ENCODE measurements at regions not wholly inside any gene's neighbourhood (a gene's known extent, or its start where the extent isn't known, plus 50 kb on each side); places are given as distances from the start of the nearest gene placed in this dataset.

DNA sequence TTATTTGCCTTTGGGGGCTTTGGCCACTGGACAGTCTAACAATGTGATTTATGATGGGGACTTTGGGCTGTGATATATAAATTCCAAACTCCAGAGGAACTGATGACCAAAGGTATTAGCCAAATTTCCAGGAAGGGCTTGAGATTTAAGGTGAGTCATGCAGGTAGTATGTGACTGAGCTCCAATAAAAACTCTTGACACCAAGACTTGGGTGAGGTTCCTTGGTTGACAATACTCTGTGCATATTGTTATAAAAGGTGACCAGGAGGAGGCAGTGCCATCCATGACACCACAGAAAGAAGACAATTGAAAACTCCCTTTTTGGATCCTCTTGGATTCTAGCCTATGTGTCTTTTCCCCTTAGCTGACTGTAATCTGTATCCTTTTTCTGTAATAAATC lies 392.7 kb upstream of the LRRC7 start:
- H3K27ac ChIP-seq (ENCODE audit: low read depth, low read length): no peak overlapping the region
- H3K36me3 ChIP-seq (ENCODE audit: control insufficient read depth, insufficient read depth, low read length): no peaks in the 10 kb centered on the region
- H3K4me1 ChIP-seq (ENCODE audit: control insufficient read depth, insufficient read depth, low read length): no peaks in the 10 kb centered on the region
- H3K9me3 ChIP-seq (ENCODE audit: control insufficient read depth, insufficient read depth, low read length): peaks cover 5% of the 10 kb centered on the region; the same call in 1 of the 2 replicates
- no peak overlapping the region for H3K9ac ChIP-seq (ENCODE audit: low read depth, low read length)
- no peak overlapping the region for H3K4me3 ChIP-seq (ENCODE audit: low read depth, low read length)
- H3K27me3 ChIP-seq (ENCODE audit: control insufficient read depth, insufficient read depth, low read length): no peaks in the 10 kb centered on the region

DNA sequence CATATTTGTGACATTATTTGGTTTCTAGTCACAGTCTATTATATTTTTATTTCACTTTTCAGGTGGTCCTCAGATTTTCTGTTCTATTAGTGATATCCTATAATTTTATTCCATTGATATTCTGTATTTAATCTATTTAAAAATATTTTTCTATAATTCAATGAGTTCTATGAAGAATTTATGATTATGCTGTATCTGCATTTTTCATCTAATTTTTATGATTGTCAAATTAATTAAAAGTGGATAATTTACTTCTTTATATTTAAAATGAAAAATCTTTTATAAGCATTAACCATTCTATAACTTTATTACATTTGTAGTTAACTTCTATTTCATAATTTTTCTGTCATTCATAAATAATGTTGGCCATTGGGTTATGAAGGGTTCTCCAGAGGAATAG lies 387.4 kb upstream of the LRRC7 start:
- no peaks in the 10 kb centered on the region for H3K27me3 ChIP-seq (ENCODE audit: control insufficient read depth, insufficient read depth, low read length)
- no peak overlapping the region for H3K9ac ChIP-seq (ENCODE audit: low read depth, low read length)
- no peak overlapping the region for H3K27ac ChIP-seq (ENCODE audit: low read depth, low read length)
- H3K4me3 ChIP-seq (ENCODE audit: low read depth, low read length): no peak overlapping the region
- H3K36me3 ChIP-seq (ENCODE audit: control insufficient read depth, insufficient read depth, low read length): no peaks in the 10 kb centered on the region
- no peaks in the 10 kb centered on the region for H3K9me3 ChIP-seq (ENCODE audit: control insufficient read depth, insufficient read depth, low read length)
- H3K4me1 ChIP-seq (ENCODE audit: control insufficient read depth, insufficient read depth, low read length): no peaks in the 10 kb centered on the region

DNA sequence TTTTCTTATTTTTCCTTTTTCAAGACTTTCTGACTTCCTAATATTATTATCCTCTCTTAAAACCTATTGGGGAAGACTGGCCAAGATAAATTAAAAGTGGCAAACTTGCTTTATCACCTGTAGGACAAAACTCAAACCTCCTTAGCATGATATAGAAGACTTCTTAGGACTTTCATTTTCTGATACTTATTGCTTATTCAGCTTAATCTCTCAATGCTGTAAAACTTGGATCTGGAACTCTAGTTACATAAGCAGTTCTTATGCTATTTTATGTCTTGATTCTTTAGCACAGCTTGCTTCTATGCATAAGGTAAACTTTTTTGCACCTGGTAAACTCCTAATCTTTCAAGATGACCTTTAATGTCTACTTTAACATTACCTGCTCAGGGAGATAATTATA lies 382.3 kb upstream of the LRRC7 start:
- Histone ChIP-seq H3K27me3 (ENCODE audit: control insufficient read depth, insufficient read depth, low read length) (no peaks in the 10 kb centered on the region), H3K9me3 (ENCODE audit: control insufficient read depth, insufficient read depth, low read length) (no peaks in the 10 kb centered on the region), H3K4me3 (ENCODE audit: low read depth, low read length) (no peak overlapping the region), H3K9ac (ENCODE audit: low read depth, low read length) (no peak overlapping the region), H3K4me1 (ENCODE audit: control insufficient read depth, insufficient read depth, low read length) (no peaks in the 10 kb centered on the region), H3K36me3 (ENCODE audit: control insufficient read depth, insufficient read depth, low read length) (no peaks in the 10 kb centered on the region), H3K27ac (ENCODE audit: low read depth, low read length) (no peak overlapping the region)

DNA sequence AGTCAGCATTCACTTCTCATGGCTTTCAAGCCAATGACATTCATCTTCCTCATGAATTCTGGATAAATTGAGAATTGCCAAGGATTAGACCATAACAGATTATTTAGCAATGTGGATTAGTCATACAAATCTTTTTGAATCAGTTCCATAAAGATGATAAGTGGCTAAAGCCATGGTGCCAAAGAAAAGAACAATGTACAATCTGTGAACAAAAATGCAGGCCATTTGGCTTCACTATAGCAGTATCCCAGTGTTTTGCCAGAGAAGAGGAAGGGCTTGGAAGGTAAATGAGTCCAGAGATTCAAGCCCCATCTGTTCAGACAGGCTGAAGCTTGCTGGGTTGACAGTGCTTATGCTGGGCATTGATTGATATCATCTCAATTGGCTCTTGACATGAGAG lies 376.4 kb upstream of the LRRC7 start:
- no peak overlapping the region for H3K4me3 ChIP-seq (ENCODE audit: low read depth, low read length)
- H3K27me3 ChIP-seq (ENCODE audit: control insufficient read depth, insufficient read depth, low read length): no peaks in the 10 kb centered on the region

DNA sequence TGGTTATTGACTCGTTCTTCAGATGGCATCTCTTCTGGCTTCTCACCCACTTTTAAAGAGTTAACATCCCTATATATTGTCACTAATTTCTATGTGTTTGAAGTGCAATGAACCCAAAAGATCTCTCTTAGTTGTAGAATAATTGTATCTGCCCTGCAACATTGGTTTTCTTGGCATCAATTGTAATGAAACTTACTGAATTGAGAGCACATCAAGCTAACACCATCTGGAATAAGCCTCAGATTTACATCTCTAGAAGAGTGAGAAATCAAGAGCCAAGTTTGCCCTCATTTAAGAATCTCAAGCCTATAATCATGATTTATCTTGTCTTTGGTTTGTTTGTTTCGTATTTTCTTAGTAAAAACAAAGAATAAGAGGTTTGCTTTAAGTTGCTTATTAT lies 372.6 kb upstream of the LRRC7 start:
- no peak overlapping the region for H3K4me3 ChIP-seq (ENCODE audit: low read depth, low read length)
- no peak overlapping the region for H3K9ac ChIP-seq (ENCODE audit: low read depth, low read length)
- no peak overlapping the region for H3K27ac ChIP-seq (ENCODE audit: low read depth, low read length)
- no peaks in the 10 kb centered on the region for H3K36me3 ChIP-seq (ENCODE audit: control insufficient read depth, insufficient read depth, low read length)
- H3K4me1 ChIP-seq (ENCODE audit: control insufficient read depth, insufficient read depth, low read length): 0 out of 2 replicates have a peak, but pooled peaks cover 4% of the 10 kb centered on the region
- no peaks in the 10 kb centered on the region for H3K9me3 ChIP-seq (ENCODE audit: control insufficient read depth, insufficient read depth, low read length)
- no peaks in the 10 kb centered on the region for H3K27me3 ChIP-seq (ENCODE audit: control insufficient read depth, insufficient read depth, low read length)

More for the DNA sequence above, 376.4 kb upstream of the LRRC7 start:
- Histone ChIP-seq H3K27ac (ENCODE audit: low read depth, low read length) (no peak overlapping the region), H3K9me3 (ENCODE audit: control insufficient read depth, insufficient read depth, low read length) (no peaks in the 10 kb centered on the region), H3K9ac (ENCODE audit: low read depth, low read length) (no peak overlapping the region), H3K4me1 (ENCODE audit: control insufficient read depth, insufficient read depth, low read length) (no peaks in the 10 kb centered on the region), H3K36me3 (ENCODE audit: control insufficient read depth, insufficient read depth, low read length) (no peaks in the 10 kb centered on the region)

DNA sequence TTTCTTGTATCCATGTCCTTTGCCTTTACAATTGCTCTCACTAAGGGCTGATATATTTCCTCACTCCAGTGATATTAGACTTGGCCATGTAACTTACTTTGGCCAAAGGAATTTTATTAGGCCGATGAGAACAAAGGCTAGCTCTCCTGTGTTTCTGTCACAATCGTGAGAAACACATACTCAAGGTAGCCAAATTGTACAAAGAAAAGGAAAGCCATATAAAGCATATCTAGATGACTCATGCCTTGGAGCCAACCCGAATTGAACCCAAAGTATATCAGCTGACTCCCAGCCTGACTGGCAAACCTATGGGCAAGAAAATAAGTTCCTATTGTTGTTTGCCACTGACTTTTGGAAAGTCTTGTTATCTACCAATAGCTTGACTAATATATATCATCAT lies 371.7 kb upstream of the LRRC7 start:
- H3K9me3 ChIP-seq (ENCODE audit: control insufficient read depth, insufficient read depth, low read length): no peaks in the 10 kb centered on the region
- H3K36me3 ChIP-seq (ENCODE audit: control insufficient read depth, insufficient read depth, low read length): no peaks in the 10 kb centered on the region
- no peak overlapping the region for H3K9ac ChIP-seq (ENCODE audit: low read depth, low read length)
- H3K4me1 ChIP-seq (ENCODE audit: control insufficient read depth, insufficient read depth, low read length): 0 out of 2 replicates have a peak, but pooled peaks cover 4% of the 10 kb centered on the region
- no peak overlapping the region for H3K4me3 ChIP-seq (ENCODE audit: low read depth, low read length)
- H3K27me3 ChIP-seq (ENCODE audit: control insufficient read depth, insufficient read depth, low read length): no peaks in the 10 kb centered on the region
- no peak overlapping the region for H3K27ac ChIP-seq (ENCODE audit: low read depth, low read length)

DNA sequence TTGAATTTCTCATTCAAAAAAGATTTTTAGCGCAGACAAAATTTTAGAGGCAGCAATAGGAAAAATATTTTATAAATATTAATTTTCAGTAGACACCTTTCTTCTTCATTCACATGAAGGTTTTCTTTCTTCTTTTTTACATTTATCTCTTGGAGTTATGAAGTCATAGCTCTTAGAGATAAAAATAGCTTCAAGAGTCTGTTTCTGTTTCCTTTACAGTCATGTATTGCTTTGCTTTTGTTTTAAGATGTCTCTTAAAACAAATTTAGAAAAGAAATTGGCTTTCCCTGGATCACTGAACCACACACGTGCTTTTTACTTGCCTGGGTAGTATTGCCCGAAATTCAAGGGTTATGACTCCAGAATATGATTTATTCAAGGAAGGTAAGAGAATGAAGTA lies 369.9 kb upstream of the LRRC7 start:
- Histone ChIP-seq H3K36me3 (ENCODE audit: control insufficient read depth, insufficient read depth, low read length) (no peaks in the 10 kb centered on the region), H3K9ac (ENCODE audit: low read depth, low read length) (no peak overlapping the region), H3K9me3 (ENCODE audit: control insufficient read depth, insufficient read depth, low read length) (no peaks in the 10 kb centered on the region), H3K4me3 (ENCODE audit: low read depth, low read length) (no peak overlapping the region), H3K27me3 (ENCODE audit: control insufficient read depth, insufficient read depth, low read length) (no peaks in the 10 kb centered on the region), H3K4me1 (ENCODE audit: control insufficient read depth, insufficient read depth, low read length) (0 out of 2 replicates have a peak, but pooled peaks cover 4% of the 10 kb centered on the region), H3K27ac (ENCODE audit: low read depth, low read length) (no peak overlapping the region)

DNA sequence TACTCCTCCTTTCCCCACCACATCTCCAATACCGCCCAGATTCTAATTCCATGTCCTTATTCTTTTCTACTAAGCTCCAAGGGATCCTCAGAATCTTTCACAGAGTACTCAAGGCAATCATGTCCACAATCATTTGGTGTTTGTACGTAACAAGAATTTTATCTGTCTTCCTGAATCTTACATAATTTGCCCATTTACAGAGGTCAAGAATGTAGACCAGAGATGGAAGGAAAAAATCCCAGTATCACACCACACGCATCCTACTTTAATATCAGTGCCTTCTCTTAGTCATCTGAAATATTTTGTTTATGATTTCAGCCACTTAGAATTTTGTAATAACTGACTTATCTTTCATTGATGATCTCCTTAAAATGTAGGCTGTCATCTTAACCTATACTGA lies 366.0 kb upstream of the LRRC7 start:
- no peaks in the 10 kb centered on the region for H3K27me3 ChIP-seq (ENCODE audit: control insufficient read depth, insufficient read depth, low read length)
- H3K27ac ChIP-seq (ENCODE audit: low read depth, low read length): no peak overlapping the region

DNA sequence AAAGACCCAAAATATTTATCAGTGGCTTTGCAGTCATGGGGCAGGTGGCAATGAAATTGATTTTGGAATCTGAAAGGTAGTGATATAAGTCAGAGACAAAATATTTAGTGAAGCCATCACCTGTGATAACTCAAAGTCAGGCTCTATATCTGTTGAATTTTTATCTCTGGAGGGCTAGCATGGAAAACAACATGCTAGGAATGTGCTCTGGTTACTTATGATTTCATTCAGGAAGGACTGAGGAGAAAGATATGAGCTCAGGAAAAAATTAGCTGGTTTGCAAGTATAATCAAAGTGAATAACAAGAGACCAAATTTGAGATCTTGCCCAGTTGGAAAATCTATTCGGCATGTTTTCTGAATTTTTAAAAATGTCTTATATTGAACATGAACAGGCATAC lies 364.6 kb upstream of the LRRC7 start:
- no peak overlapping the region for H3K4me3 ChIP-seq (ENCODE audit: low read depth, low read length)
- no peaks in the 10 kb centered on the region; the same call in 1 of the 2 replicates for H3K9me3 ChIP-seq (ENCODE audit: control insufficient read depth, insufficient read depth, low read length)
- no peaks in the 10 kb centered on the region for H3K36me3 ChIP-seq (ENCODE audit: control insufficient read depth, insufficient read depth, low read length)
- 0 out of 2 replicates have a peak, but pooled peaks cover 4% of the 10 kb centered on the region for H3K4me1 ChIP-seq (ENCODE audit: control insufficient read depth, insufficient read depth, low read length)
- H3K27ac ChIP-seq (ENCODE audit: low read depth, low read length): no peak overlapping the region
- no peaks in the 10 kb centered on the region for H3K27me3 ChIP-seq (ENCODE audit: control insufficient read depth, insufficient read depth, low read length)
- H3K9ac ChIP-seq (ENCODE audit: low read depth, low read length): no peak overlapping the region

More for the DNA sequence above, 366.0 kb upstream of the LRRC7 start:
- no peaks in the 10 kb centered on the region for H3K36me3 ChIP-seq (ENCODE audit: control insufficient read depth, insufficient read depth, low read length)
- no peak overlapping the region for H3K9ac ChIP-seq (ENCODE audit: low read depth, low read length)
- H3K9me3 ChIP-seq (ENCODE audit: control insufficient read depth, insufficient read depth, low read length): no peaks in the 10 kb centered on the region; the same call in 1 of the 2 replicates
- H3K4me1 ChIP-seq (ENCODE audit: control insufficient read depth, insufficient read depth, low read length): 0 out of 2 replicates have a peak, but pooled peaks cover 4% of the 10 kb centered on the region
- no peak overlapping the region for H3K4me3 ChIP-seq (ENCODE audit: low read depth, low read length)

DNA sequence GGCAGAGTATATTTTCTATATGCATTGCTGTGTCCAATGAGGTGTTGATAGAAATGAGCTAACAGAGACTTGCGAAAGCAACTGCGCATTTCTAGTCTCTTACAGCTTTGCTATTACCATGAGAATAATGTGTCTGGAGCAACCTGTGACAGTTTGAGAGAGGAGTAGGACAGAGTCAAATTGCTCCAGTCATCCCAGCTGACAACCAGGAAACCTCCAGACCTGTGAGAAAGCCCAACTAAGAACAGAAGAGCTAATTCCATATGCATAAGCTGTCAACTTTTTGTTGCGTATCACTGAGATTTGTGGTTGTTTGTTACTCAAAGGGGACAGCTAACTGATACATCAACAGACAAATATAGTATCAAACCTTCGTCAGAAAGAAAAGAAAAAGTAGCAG lies 354.1 kb upstream of the LRRC7 start:
- H3K27ac ChIP-seq (ENCODE audit: low read depth, low read length): no peak overlapping the region
- no peaks in the 10 kb centered on the region for H3K36me3 ChIP-seq (ENCODE audit: control insufficient read depth, insufficient read depth, low read length)
- H3K27me3 ChIP-seq (ENCODE audit: control insufficient read depth, insufficient read depth, low read length): no peaks in the 10 kb centered on the region
- H3K4me1 ChIP-seq (ENCODE audit: control insufficient read depth, insufficient read depth, low read length): no peaks in the 10 kb centered on the region
- no peak overlapping the region for H3K9ac ChIP-seq (ENCODE audit: low read depth, low read length)
- H3K9me3 ChIP-seq (ENCODE audit: control insufficient read depth, insufficient read depth, low read length): no peaks in the 10 kb centered on the region
- H3K4me3 ChIP-seq (ENCODE audit: low read depth, low read length): no peak overlapping the region

DNA sequence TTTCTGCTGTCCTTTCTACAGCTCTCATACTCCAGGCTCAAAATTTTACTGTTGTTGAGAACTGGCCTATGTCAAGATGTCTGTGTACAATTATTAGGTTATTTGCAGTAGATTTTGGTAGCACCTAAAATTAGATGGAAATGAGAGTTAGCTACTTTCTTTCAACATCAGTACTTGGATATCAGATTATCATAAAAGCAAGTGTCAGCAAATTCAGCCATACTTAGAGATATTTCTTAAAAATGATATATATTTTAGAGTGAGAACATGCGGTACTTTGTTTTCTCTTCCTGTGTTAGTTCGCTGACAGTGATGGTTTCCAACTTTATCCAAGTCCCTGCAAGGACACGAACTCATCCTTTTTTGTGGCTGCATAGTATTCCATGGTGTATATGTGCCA lies 351.8 kb upstream of the LRRC7 start:
- Histone ChIP-seq H3K36me3 (ENCODE audit: control insufficient read depth, insufficient read depth, low read length) (no peaks in the 10 kb centered on the region), H3K9me3 (ENCODE audit: control insufficient read depth, insufficient read depth, low read length) (no peaks in the 10 kb centered on the region)

DNA sequence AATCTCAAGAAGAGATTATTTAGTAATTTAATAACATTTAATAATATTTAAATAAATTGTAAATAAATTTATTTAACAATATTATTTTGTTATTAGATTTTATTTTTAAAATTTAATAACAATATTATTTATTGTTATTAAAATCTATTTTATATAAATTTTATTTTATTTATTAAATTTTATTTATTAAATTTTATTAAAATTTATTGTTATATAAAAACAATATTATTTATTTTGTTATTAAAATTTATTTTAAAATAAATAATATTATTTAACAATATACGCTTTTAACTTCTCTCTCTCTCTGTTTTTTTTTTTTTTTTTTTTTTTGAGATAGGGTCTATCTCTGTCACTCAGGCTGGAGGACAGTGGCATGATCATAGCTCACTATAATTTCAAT lies 347.1 kb upstream of the LRRC7 start:
- Histone ChIP-seq H3K4me3 (ENCODE audit: low read depth, low read length) (no peak overlapping the region), H3K27me3 (ENCODE audit: control insufficient read depth, insufficient read depth, low read length) (no peaks in the 10 kb centered on the region), H3K36me3 (ENCODE audit: control insufficient read depth, insufficient read depth, low read length) (no peaks in the 10 kb centered on the region), H3K9me3 (ENCODE audit: control insufficient read depth, insufficient read depth, low read length) (no peaks in the 10 kb centered on the region), H3K4me1 (ENCODE audit: control insufficient read depth, insufficient read depth, low read length) (no peaks in the 10 kb centered on the region), H3K27ac (ENCODE audit: low read depth, low read length) (no peak overlapping the region), H3K9ac (ENCODE audit: low read depth, low read length) (no peak overlapping the region)

More for the DNA sequence above, 351.8 kb upstream of the LRRC7 start:
- H3K27me3 ChIP-seq (ENCODE audit: control insufficient read depth, insufficient read depth, low read length): no peaks in the 10 kb centered on the region
- no peak overlapping the region for H3K27ac ChIP-seq (ENCODE audit: low read depth, low read length)
- no peak overlapping the region for H3K4me3 ChIP-seq (ENCODE audit: low read depth, low read length)
- H3K9ac ChIP-seq (ENCODE audit: low read depth, low read length): no peak overlapping the region
- no peaks in the 10 kb centered on the region for H3K4me1 ChIP-seq (ENCODE audit: control insufficient read depth, insufficient read depth, low read length)

Measured in HUES48 (cell line).